LNCAP (cell line): ENCODE measurements at regions not wholly inside any gene's neighbourhood (a gene's known extent, or its start where the extent isn't known, plus 50 kb on each side); places are given as distances from the start of the nearest gene placed in this dataset.

Experiments used
- CTCF ChIP-seq: fragments of 450-650 bp; IDR thresholded peaks from 2 replicates; pipeline ENCODE4 v1.5.1; 2017; ENCODE audit warnings: mild to moderate bottlenecking

GRCh38 chr1:222973561-222973960 lies 158.7 kb downstream of the DISP1 start:
- no peak for TF ChIP-seq CTCF

- no peak for TF ChIP-seq CTCF
Measured at GRCh38 chr1:222974496-222974895, 159.7 kb downstream of the DISP1 start.

- no peak for TF ChIP-seq CTCF
Measured at GRCh38 chr1:222975472-222976122, 160.8 kb downstream of the DISP1 start.

- no peak for TF ChIP-seq CTCF
Measured at GRCh38 chr1:222976453-222976852, 161.6 kb downstream of the DISP1 start.

GRCh38 chr1:222979561-222979960 lies 163.5 kb downstream of the TLR5 start:
- TF ChIP-seq CTCF = no peak

- TF ChIP-seq CTCF = peak; percentile 39; the same call in 1 of the 2 replicates
Measured at GRCh38 chr1:222987674-222988076, 155.4 kb downstream of the TLR5 start.

GRCh38 chr1:222989443-222989842 lies 153.6 kb downstream of the TLR5 start:
- TF ChIP-seq CTCF = no peak

GRCh38 chr1:222991177-222991576 lies 151.9 kb downstream of the TLR5 start:
- TF ChIP-seq CTCF = no peak
